ENCODE measurements at regions not wholly inside any gene's neighbourhood (a gene's known extent, or its start where the extent isn't known, plus 50 kb on each side); places are given as distances from the start of the nearest gene placed in this dataset.

DNA sequence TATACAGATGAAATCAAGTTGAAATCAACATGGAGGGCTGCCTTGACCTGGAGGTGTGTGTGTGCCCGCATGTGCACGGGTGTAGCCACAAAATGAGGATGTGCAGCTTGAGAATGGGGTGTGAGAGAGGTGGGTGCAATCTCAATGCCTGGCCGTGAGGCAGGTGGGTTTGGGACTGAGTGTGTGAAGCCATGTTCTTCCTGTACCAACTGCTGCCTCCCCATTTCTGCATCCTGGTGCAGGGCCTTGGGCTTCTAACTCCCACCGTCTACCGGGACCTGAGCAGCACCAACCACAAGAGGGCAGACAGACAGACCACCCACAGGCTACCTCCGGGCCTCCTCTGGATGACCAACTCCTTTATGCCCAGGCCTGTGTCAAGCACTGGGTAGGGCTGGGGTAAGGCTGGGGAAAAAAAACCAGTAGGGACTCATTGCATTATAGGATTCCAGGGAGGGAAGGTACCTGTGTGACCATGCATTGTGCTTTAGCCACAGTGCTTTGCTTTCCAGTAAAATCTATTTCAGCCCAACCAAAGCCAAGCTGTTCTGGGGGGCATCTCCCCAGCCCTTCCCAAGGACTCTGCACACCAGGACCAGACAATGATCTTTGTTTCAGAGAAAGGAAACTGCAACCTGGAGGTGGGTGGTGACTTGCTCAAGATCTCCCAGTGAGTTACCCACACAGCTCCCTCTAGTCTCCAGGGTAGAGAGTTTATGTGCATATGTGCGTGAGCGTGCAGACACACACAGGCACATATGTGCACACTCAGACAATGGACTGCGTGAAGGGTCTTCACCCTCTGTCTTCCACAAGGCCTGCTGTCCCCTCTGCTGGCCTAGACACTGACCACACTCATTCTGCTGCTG is 162.2 kb upstream of the TLE3 start:
- ATAC-seq: no peak
- Histone ChIP-seq H3K36me3 (no peaks in the 10 kb centered on the region), H3K27ac (no peak overlapping the region), H3K4me1 (peaks cover 15 to 66% of the 10 kb centered on the region in 2 donors), H3K4me3 (no peak overlapping the region), H3K9me3 (no peaks in the 10 kb centered on the region), H3K27me3 (no peaks in the 10 kb centered on the region)
- TF ChIP-seq, protein P1, sequence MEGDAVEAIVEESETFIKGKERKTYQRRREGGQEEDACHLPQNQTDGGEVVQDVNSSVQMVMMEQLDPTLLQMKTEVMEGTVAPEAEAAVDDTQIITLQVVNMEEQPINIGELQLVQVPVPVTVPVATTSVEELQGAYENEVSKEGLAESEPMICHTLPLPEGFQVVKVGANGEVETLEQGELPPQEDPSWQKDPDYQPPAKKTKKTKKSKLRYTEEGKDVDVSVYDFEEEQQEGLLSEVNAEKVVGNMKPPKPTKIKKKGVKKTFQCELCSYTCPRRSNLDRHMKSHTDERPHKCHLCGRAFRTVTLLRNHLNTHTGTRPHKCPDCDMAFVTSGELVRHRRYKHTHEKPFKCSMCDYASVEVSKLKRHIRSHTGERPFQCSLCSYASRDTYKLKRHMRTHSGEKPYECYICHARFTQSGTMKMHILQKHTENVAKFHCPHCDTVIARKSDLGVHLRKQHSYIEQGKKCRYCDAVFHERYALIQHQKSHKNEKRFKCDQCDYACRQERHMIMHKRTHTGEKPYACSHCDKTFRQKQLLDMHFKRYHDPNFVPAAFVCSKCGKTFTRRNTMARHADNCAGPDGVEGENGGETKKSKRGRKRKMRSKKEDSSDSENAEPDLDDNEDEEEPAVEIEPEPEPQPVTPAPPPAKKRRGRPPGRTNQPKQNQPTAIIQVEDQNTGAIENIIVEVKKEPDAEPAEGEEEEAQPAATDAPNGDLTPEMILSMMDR (IDR thresholded peaks at IDR 0.05): no peak
- intact Hi-C loops (cut with DNase I): no loop called here
- no peak for DNase-seq

DNA sequence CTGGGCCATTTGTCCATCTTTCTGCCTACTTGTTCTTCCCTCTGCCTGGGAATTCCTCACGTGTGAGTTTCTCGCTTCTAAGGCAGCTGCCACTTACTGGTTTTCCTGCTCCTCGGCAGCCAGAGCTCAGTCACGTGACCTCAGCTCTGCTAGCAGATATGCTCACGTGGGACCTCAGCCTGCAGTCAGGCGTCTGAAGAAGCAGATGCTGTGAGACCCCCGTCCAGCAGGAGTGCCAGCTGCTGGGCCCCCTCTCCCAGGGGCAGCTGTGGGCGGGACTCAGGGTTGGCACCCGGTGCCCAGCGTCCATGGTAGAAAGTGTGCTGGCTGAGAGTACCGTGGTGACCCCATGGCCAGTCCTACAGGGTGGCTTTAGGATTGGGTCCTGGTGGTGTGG is 161.3 kb upstream of the TLE3 start:
- Histone ChIP-seq H3K4me1 (peaks cover 15 to 57% of the 10 kb centered on the region in 2 donors), H3K27ac (peak overlapping the region; percentile 33 to 48), H3K4me3 (no peak overlapping the region), H3K27me3 (no peaks in the 10 kb centered on the region), H3K36me3 (no peaks in the 10 kb centered on the region), H3K9me3 (no peaks in the 10 kb centered on the region)
- DNase-seq (peak; percentile 44 to 89 (median 86)), ATAC-seq (peak; percentile 72)
- TF ChIP-seq, protein P1 (IDR thresholded peaks at IDR 0.05): no peak
- intact Hi-C loops (cut with DNase I): no loop called here

DNA sequence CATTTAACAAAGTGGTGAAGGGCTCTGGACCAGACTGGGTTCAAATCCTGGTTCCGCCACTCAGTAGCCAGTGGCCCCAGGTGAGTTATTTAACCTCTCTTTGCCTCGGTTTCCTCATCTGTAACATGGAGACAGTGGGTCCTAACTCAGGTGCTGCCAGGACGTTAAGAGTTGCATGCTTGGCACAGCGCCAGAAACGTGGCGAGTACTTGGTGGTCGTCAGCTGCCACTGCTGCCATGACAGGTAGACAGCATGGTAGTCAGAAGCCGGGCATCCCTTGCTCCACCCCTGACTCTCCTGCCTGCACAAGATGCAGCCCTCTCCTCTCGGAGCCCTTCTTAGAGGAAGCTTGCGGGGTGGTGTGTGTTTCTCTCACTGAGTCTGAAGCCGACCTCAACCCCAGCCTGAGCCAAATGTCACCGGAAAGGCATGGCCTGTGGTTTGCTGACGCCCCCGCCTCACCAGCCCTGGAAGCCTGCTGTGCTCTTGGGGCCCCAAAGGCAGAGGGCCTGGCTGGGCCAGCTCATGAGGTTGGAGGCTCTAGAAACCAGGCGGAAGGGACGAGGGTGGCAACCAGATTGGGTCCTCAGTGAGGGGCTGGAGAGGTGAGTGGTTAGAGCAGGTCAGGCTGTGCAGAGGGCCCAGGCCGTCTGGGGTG is 160.8 kb upstream of the TLE3 start:
- ATAC-seq (peak; percentile 40), DNase-seq (peak in 1 of 4 donors; percentile 56)
- H3K9me3 ChIP-seq: no peaks in the 10 kb centered on the region
- H3K27ac ChIP-seq: peak overlapping the region; percentile 33 to 48
- intact Hi-C loops (cut with DNase I): no loop called here
- no peak overlapping the region for H3K4me3 ChIP-seq
- H3K4me1 ChIP-seq: peaks cover 15 to 52% of the 10 kb centered on the region in 2 donors
- H3K36me3 ChIP-seq: no peaks in the 10 kb centered on the region
- TF ChIP-seq, protein P1 (IDR thresholded peaks at IDR 0.05): no peak
- H3K27me3 ChIP-seq: no peaks in the 10 kb centered on the region

DNA sequence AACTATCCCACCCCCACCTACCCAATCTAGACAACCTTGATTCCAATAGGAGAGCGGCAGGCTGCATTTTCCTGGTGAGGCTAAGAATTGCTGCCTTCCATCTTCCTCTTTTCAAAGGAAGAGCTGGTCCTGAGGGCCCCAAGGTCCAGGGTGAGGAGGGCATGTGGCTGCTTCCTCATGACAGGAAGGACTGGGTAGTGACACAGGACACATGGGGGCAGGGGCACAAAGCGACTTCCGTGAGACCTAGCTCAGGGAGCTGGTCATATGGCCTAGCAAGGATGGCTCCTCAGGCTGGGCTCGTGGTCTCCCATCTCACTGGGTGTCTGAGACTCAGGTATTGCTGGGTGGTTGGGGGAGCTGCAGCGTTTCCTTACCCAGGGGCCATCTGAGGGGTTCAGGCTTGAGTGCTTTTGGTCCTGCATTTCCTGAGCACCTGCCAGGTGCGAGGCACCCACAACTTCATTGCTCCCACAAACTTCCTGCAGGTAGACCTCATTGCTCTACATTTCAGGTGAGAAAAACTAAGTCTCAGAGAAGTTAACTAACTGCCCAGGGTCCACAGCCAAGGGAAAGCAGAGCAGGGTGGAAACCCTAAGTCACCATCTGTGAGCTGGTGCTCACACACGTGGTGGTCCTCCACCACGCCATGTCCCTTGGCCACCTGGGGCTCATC is 160.0 kb upstream of the TLE3 start:
- ATAC-seq (peak; percentile 58), DNase-seq (peak in 1 of 4 donors; percentile 80)
- no peaks in the 10 kb centered on the region for H3K9me3 ChIP-seq
- H3K27me3 ChIP-seq: no peaks in the 10 kb centered on the region
- intact Hi-C loops (cut with DNase I): no loop called here
- no peak overlapping the region for H3K4me3 ChIP-seq
- TF ChIP-seq, protein P1 (IDR thresholded peaks at IDR 0.05): no peak
- peaks cover 15 to 44% of the 10 kb centered on the region in 2 donors for H3K4me1 ChIP-seq
- H3K27ac ChIP-seq: no peak overlapping the region
- no peaks in the 10 kb centered on the region for H3K36me3 ChIP-seq

DNA sequence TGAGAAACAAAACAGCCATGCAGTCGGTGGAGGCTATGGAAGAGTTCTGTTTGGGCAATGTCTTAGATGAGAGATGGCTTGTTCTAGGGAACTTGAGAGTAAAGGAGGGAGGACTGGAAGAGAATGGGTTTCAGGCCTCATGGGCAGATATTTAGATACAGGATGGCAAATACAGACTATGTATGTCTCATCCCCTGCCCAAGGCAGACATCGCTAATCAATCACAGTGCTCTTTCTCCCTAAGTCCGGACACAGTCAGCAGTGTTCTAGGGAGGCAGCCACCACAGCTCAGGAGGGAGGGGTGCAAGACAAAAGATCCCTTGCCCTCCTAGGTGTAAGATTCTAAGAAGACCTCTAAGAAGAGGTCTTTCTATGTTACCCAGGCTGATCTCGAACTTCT is 159.3 kb upstream of the TLE3 start:
- intact Hi-C loops (cut with DNase I): no loop called here

More for the DNA sequence above, 159.3 kb upstream of the TLE3 start:
- TF ChIP-seq, protein P1 (IDR thresholded peaks at IDR 0.05): no peak
- H3K4me3 ChIP-seq: no peak overlapping the region
- no peak overlapping the region for H3K27ac ChIP-seq
- H3K9me3 ChIP-seq: no peaks in the 10 kb centered on the region
- DNase-seq (no peak), ATAC-seq (no peak)
- no peaks in the 10 kb centered on the region for H3K27me3 ChIP-seq
- no peaks in the 10 kb centered on the region for H3K36me3 ChIP-seq
- peaks cover 15 to 41% of the 10 kb centered on the region in 2 donors for H3K4me1 ChIP-seq
